NCI-H1092 treated with DMSO at 0.1 percent for 48 hours (cell line): ENCODE measurements at regions not wholly inside any gene's neighbourhood (a gene's known extent, or its start where the extent isn't known, plus 50 kb on each side); places are given as distances from the start of the nearest gene placed in this dataset.
"Not testable (repeated sequence)": the region's sequence is repeated elsewhere in the genome, so short reads cannot be mapped to it uniquely, and the experiment has no call there.

Source experiments
- DNase-seq: peaks from one replicate; lab custom pipeline; 2025; lab: John Stamatoyannopoulos, UW

GRCh38 chr9:94033383-94033782, 50.9 kb upstream of the PTPDC1 start:
- no peak for DNase-seq

- no peak for DNase-seq
These were observed 52.3 kb upstream of the PTPDC1 start for GRCh38 chr9:94031946-94032345.

- no peak for DNase-seq
These were observed 52.9 kb upstream of the PTPDC1 start for GRCh38 chr9:94031380-94031779.

GRCh38 chr9:94030318-94031179, 53.7 kb upstream of the PTPDC1 start:
- peak; percentile 85 for DNase-seq

- DNase-seq: no peak
These were observed 54.3 kb upstream of the PTPDC1 start for GRCh38 chr9:94029932-94030317.

GRCh38 chr9:94026816-94027215, 57.4 kb upstream of the PTPDC1 start:
- no peak for DNase-seq

GRCh38 chr9:94022476-94022875, 61.8 kb upstream of the PTPDC1 start:
- DNase-seq: not testable (repeated sequence)

GRCh38 chr9:94020836-94021235, 63.4 kb upstream of the PTPDC1 start:
- not testable (repeated sequence) for DNase-seq

- no peak for DNase-seq
These were observed 63.5 kb upstream of the BARX1 start for GRCh38 chr9:94018628-94019027.

GRCh38 chr9:94017939-94018531, 62.9 kb upstream of the BARX1 start:
- no peak for DNase-seq

GRCh38 chr9:94016744-94017143, 61.6 kb upstream of the BARX1 start:
- no peak for DNase-seq

- DNase-seq: peak; percentile 82
These were observed 59.8 kb upstream of the BARX1 start for GRCh38 chr9:94014920-94015319.

- peak; percentile 51 for DNase-seq
These were observed 59.0 kb upstream of the BARX1 start for GRCh38 chr9:94014066-94014654.

GRCh38 chr9:94010980-94011533, 55.9 kb upstream of the BARX1 start:
- DNase-seq: no peak

GRCh38 chr9:94005272-94005901, 50.2 kb upstream of the BARX1 start:
- DNase-seq: no peak
